Ureter (tissue), 1 donor: ENCODE measurements at regions not wholly inside any gene's neighbourhood (a gene's known extent, or its start where the extent isn't known, plus 50 kb on each side); places are given as distances from the start of the nearest gene placed in this dataset.

Experiments used
- DNase-seq: peaks from one replicate; pipeline ENCODE4 v3.0.0-alpha.2; 2020; ENCODE audit warnings: low spot score
- donor health status: DM: yes; HTN: yes; CAD: no.

DNA sequence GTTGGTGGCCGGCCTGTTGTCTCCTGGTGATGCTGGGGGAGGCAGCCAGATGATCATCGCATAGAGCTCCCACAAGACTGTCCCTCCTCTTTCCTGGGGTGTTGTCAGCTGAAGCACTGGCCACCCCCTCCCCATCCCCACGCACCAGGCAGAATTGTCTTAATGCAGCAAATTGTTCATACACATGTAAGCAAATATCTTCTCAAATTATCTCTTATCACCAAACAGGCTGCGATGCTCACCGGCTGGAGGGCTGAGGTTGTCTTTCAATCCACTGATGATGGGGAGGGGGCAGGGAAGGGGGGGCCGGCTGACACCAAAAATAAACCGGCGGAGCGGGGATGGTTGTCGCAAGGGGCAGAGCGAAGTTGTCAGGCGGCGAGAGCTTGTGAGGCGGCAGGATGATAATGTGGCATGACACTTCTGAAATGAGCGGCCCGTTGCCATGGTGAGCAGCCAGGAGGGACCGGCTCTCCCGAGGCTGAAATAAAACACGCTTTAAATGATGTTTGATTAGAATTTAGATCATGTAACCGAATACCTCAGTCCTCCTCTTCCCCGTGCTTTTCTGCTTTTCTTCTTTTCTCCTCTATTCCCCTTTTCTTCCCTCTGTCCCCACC is 59.8 kb downstream of the MRM1 start:
- DNase-seq, result no peak

DNA sequence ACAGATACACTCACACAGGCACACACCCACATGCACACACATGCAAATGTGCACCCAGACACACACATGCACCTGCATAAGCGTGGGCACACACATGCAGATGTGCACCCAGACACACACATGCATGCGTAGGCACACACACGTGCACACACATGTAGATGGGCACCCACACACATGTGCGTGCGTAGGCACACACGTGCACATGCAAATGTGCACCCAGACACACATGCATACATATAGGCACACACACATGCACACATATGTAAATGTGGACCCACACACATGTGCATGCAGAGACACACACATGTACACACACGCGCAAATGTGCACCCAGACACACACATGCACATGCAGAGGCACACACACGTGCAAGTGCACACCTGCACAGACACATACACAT is 60.3 kb downstream of the MRM1 start:
- no peak for DNase-seq

DNA sequence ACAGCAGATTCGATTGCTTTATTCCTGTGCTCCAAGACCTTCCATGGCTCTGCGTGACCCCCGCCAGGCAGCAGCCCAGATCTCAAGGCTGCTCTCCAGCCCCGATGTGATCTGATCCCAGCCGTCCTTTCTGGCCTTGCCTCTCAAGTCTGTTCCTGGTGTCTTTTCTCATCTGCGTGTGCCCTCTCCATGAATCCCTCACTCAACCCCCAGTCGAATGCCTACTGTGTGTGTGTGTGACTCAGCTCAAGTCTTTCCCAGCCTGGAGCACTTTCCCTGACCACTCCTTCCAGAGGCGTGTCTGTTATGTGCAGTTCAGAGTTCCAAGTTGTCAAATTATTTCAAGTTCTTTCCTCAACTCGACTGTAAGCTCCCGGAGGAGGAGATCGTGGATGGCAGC is 64.0 kb downstream of the MRM1 start:
- no peak for DNase-seq

DNA sequence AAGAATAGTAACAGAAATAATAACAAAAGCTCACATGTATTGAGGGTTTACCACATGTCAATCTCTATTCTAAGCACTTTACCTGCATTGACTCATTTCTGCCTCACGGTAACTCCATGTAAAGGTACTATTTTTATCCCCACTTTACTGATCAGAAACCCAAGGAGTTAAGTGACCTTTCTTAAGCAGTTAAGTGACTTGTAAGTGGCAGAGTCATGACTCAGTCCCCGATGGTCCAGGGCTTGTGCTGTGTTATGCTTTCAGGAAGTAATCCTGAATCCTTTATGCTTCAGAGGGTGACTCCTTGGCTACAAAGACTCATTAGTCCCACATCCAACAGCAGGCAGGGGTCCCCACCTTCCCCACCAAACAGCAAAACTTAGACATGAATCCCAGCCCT is 66.5 kb downstream of the MRM1 start:
- DNase-seq, result no peak

DNA sequence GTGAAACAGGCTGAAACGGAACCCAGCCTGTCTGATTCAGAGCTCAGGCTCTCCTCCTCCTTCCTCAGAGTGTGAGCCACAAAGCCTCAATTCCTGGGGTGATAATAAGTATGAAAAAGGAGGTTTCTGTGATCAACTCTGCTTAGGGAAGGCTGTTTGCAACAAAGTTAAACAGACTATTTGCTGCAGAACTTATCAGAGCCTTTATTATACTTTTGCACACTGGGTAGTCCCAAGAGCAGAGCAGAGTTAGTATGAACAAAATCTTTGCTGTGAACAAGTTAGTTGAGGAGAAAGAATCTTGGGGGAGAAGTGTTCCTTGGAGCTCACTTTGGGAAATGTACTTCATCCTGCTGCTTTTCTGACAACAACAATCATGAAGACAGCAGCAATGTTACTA is 67.4 kb downstream of the MRM1 start:
- no peak for DNase-seq

DNA sequence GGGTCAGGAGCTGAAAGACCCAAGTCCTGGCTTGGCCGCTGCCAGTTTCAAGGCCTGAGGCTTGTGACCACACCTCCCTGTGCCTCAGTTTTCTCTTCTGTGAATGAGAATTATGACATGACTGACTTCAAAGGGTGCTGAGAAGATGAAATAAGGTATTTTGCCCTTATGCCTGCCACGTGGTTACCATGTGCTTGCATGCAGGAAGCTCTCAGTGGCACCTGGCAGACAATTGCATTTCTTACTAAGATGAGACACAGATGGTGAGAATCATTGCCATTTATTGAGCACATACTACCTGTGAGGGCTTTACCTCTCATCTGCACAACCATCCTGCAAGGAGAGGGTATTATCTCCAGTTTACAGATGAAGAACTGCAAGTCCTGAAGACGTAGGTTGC is 69.8 kb downstream of the MRM1 start:
- DNase-seq, result no peak

DNA sequence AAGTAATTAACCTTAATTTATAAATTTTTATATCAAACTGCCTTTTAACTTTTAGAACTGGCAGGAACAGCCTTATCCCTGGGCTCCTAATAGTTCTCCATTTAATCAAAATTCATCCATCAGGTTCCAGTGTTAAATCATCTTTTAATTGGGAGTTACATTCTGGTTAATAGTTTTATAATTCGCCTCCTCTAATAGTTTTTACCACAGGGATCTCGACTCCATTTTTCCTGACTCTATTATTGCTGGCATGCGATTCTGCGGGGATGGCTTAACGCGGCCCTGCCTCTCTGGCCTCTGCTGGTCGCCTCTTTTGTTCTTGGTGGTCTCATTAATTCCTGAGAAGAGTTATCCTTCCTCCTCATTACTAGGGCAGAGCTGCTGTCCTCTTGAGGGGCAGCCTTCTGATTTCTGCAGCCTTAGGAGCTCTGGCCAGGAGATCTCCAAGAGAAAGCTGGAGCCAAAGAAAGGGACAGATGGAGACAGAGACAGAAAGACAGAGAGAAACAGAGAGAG is 71.1 kb downstream of the MRM1 start:
- DNase-seq, result no peak

DNA sequence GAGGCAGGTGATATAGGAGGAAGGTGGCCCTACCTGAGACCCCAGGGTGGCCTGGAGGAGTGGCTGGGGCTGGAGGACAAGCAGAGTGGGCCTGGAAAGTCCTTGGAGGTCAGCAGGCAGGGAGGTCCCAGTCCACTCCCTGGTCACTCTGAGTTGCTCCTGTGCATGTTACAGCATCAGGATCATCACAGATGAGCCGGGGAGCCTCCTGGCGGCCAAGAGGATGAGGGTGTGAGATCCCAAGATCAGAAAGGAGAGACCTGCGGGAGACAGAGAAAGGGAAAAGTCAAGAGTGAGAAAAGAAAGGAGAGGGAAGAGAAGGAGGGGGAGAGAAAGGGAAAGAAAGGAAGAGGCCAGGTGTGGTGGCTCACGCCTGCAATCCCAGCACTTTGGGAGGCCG is 71.7 kb downstream of the MRM1 start:
- DNase-seq, result no peak

DNA sequence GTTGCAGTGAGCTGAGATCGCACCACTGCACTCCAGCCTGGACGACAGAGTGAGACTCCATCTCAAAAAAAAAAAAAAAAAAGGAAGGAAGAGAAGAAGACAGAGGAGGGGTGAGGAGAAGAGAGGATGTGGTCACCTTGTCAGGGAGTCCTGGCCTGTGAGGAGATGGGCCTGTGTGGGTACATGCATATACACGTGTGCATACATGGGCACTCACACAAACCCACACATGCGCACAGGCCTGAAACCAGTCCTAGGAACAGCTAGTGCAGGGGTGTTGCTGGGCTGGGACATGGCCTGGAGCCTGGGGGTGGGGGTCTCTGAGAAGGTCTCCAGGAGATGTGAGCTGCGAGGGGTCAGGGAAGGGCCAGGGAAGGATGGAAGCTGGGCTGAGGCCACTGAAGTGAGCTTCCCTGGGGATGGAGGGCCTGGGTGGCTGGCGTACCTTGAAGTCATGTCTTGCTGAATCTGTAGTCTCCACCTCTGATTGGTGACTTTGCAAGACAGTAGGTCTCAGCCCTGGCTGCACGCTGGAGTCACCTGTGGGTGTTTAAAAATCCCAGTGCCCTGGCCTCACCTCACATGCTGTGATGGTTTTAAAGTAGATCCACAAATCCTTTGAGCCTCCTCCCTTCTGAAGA is 72.4 kb downstream of the MRM1 start:
- no peak for DNase-seq

DNA sequence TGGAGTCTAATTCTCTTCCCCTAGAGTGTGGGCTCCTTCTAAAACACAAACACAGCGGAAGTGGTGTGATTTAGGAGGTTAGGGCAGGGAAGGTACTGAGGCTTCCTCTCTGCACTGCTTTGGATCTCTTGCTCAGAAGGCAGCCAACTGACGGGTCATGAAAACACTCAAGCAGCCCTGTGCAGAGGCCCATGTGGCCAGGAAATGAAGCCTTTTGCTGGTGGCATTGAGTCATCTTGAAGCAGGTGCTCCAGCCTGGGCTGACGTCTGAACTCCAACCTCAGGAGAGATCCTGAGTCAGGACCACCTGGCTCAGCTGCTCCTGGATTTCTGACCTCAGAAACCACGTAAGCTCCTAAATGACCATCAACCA is 72.9 kb downstream of the MRM1 start:
- no peak for DNase-seq

DNA sequence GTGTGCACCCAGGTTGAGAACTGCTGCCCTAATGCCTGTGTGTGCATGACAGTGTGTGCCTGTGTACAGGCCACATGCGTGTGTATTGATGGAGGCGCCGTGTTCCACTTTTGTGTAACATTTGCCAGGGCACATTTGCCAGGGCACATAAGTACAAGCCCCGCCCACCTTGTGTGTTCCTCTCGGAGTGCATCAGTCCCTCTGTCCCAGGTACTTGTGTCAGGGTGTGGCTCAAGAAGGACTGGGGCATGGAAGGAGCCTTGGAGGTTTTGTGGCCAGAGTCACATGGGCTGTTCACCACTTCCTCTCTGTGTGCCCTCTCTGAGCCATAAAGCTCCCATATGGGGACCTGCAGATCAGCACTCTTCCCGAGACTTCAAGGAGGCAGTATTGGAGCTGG is 73.9 kb downstream of the MRM1 start:
- DNase-seq, result no peak

DNA sequence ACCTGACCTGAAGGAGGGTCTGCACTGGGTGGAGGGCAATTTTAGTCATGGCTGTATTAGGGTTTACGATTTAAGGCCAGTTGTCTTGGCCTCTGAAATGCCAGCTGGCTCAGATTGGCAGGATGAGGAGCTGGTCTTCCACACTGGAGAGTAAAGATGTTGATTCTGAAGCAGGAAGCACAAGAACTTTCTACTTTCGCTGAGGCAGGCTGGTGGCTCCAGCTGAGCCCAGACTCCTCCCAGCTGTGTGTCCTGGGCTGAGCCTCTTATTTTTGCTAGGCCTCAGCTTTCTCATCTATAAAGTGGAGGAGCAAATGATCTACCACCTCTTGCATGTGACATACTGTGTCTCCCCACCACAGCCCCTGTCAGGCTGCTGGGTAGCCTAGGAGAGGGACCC is 74.4 kb downstream of the MRM1 start:
- no peak for DNase-seq

DNA sequence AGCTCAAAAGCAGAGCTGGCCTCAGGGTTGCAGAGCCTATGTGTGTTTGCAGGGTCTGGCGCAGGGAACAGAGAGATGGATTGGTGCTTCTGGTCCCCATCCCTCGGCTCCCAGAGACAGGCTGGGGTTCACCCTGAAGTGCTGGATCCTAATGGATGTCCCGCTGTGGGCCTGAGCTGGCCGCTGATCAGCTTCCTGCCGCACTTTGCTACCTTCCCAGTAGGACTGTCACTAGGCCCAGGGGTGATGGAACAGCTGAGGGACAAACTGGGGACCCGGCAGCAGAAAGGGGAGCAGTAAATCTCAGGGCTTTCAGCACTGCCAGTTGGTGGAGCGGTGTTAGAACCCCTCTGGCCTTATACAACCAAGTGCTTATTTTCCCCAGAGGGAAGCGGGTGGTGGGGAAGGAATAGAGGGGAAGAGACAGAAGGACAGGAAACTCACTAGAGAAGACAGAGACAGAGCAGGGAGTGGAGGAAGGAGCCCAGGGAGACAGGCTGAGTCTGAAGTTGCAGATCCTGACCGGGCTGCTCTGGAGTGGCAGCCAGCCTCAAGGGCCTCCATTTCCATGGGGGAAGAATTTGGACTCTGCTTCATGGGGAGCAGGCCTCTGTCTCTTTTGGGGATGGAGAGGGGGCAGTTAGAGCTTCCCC is 78.6 kb downstream of the MRM1 start:
- no peak for DNase-seq

DNA sequence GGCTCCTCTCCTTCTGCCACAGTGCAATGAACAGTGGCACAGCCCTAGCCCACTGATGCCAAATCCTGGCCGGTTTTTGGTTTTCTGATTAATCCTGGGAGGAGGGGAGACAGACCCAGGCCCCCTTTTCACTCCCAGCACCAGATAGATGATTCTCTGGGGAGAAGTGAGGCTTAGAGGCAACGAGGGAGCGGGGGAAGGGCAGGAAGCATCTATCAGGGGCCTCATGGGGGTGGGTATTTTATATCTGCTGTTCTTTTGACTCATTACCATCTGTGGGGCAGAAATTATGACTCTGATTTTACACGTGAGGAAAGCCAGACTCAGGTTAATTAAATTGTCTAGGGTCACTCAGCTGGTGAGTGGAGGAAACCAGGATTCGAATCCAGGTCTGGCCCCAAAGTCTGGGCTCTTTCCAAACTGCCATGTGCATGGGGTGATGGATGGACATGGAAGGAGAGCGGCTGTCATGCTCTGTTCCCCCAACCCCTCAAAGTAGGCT is 79.4 kb downstream of the MRM1 start:
- DNase-seq, result no peak

DNA sequence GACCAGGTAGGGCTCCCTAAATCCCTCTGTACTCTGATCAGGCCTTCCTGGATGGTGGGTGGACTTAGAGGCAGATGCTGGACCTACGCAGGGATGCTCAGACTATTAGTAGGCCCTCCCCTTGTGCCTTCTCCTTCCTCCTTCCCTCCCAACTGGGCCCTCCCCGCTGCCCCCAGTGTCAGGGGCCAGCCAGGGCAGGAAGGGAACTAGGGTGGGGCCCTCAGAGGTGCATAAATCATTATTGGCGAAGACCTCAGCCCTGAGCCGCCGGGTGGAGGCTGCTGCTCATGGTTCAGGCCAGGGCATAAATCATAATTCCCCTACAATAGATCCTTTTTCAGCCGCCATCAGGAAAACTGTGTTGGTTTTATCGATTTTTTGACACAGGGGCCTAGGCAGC is 81.4 kb downstream of the MRM1 start:
- no peak for DNase-seq

DNA sequence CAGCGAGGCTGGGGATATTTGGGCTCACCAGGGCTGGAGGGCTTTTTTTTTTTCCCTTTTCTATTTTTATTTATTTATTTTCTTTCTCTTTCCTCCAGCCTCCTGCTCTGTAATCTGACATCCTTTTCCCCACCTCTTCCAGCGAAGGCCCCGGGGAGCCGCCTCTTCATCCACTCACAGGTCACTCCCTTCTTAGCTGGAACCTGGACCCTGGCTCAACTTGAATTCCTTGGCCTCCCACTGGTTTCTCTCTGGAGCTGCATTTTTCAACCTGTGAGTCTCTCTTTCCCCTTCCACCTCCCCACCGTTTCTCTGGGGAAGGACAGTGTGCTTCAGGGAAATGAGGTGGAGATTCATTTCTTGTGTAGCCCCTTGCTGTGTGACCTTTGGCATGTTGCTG is 82.0 kb downstream of the MRM1 start:
- DNase-seq, result no peak

DNA sequence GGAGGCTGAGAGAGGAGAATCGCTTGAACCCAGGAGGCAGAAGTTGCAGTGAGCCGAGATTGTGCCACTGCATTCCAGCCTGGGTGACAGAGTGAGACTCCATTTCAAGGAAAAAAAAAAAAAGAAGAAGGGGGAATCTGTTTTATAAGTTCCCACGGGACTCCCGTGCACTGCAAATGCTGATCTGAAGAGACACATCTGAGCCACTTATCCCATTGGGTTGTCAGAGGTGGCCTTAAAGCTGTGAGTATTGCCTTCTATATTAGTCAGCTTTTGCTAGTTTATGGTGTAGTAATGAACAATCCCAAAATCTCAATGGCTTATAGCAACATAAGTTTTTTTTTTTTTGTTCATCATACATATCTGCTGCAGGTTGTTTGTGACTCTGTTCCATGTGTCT is 82.8 kb downstream of the MRM1 start:
- no peak for DNase-seq

DNA sequence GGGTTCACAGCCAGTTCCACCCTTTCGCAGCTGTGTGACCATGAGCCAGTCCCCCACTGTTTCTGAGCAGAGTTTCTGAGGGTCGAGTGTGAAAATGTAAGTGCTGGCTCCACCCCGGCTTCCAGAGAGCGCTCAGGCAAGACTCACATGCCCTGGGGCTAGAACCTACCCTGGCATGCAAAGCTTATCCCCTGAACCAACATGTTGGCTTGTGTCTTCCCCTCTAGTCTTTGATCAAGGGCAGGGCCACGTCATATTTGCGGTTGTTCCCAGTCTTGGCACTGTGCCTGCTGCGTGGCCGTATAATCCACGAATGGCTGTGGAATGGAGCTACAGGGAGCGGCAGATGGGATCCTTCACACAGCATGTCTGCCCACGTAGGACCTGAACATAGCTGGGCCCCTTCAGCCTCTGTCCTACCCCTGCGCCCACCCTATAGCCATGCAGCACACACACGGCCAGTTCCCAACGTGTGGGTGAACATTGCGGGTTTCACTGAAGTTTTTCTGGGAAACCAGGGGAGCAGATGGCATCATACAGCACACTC is 84.8 kb downstream of the MRM1 start:
- no peak for DNase-seq

DNA sequence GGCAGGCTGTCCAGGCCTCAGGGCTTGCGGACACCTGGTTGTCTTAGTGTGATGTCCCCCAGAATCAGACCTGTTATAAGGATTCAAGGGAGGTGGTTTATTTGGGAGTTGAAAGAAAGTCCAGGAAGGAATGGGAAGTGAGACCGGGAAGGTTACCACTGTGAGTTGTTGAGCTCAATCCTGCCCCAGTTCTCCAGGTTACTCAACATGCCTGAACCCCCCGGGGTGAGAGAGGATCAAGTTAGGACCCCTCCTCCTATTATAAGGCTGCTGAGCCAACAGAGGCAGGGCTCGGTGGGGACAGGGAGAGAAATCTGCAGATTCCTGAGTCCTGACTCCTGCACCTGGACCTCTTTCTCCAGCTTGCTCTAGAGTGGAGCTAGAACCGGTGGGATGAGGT is 86.4 kb downstream of the MRM1 start:
- DNase-seq, result no peak

DNA sequence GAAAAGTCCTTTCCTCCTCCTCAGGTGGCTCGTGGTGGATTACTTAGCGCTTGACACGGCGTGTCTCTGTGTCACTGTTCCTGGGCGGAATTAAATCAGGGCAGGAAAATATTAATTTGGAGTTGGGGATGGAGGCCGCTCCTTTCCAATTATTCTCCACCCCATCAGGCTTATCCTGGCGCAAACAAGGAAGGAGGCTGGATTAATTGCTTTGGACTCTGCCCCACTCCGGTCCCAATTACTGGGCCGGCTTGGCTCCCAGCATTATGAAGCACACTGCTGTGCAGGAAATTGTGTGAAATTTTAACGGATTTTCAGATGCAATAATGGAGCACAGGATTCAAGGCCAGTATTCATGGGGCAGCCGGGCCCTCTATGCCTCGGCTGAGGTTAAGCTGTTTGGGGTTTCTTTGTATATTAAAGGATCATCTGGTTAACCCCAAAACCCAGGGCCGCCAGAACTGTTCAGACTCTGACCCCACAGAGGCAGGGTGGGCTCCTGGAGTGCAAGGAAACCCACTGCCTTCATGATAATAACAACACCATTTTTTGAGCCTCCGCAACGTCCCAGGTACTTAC is 87.8 kb downstream of the MRM1 start:
- DNase-seq, result no peak

DNA sequence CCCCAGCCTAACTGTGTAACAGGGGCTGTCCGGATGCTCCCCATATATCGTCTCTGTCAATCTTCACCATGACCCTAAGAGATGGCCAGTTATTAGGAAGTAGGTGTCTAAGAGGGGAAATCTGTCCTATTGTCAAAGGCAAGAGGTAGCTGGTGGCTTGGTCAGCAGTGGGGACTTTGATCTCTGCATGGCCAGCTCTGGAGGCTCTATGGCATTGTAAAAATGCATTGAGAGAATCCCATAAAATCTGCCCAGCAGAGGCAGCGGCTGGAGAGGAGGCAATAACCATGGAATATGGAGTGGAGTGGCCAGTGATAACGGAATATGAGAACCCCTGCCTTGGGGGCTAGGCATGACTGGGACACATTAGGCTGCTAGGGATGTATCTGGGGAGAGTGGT is 88.8 kb downstream of the MRM1 start:
- DNase-seq, result no peak

DNA sequence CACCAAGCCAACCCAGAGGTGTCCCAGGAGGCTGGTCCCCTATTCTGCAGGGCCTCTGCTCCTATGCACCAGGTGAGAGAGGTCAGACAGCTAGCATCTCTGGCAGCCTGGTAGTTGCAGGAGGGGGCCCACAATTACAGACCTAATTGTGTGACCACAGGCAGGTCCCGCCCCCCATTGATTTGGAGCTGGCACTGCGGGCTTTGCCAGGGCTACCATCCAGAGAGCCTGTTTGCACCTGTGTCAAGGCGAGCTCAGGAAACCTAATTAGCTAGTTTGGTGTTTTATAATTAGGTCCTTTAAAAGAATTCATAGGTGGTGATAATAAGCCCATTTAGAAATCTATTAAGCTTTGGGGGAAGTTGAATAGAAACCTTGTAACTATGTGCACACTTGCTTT is 90.2 kb downstream of the MRM1 start:
- no peak for DNase-seq

DNA sequence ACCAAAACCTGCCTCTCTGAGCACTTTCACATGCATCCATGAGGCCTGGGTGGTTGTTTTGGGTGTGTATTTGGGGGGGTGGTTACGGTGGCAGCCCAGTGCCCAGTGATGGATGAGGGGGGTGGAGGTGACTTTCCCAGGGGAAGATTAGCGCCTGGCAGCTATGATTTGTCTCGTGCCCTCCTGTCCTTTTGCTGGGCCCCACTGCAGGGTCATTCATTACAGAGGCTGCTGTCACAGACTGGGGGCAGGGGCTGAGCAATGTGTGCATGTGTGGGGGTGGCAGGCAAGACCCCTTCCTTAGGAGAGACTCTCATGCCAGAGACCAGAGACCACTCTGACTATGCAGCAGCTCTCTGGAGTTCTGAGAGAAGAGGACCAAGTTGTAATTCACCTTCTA is 93.7 kb downstream of the MRM1 start:
- no peak for DNase-seq
